Neural progenitor cell (in vitro differentiated cells): ENCODE measurements at regions not wholly inside any gene's neighbourhood (a gene's known extent, or its start where the extent isn't known, plus 50 kb on each side); places are given as distances from the start of the nearest gene placed in this dataset.

Experiments used
- CTCF ChIP-seq: fragments of 200-600 bp; sonication (generic); IDR thresholded peaks from 2 replicates; pipeline ENCODE4 v1.5.1; 2017; ENCODE audit warnings: antibody characterized with exemption, mild to moderate bottlenecking
- EZH2 ChIP-seq: fragments of 200-600 bp; sonication (generic); IDR thresholded peaks from 2 replicates; pipeline ENCODE4 v1.6.1; 2017; ENCODE audit warnings: antibody characterized with exemption, mild to moderate bottlenecking, moderate library complexity
- EZH2phosphoT487 ChIP-seq: fragments of 200-600 bp; sonication (generic); IDR thresholded peaks from 2 replicates; pipeline ENCODE4 v1.6.1; 2017; ENCODE audit warnings: antibody characterized with exemption

GRCh38 chr6:81328700-81329099 lies 423.8 kb downstream of the TENT5A start:
- TF ChIP-seq CTCF (no peak), EZH2phosphoT487 (no peak), EZH2 (no peak)
